GM12872 (cell line): ENCODE measurements at regions not wholly inside any gene's neighbourhood (a gene's known extent, or its start where the extent isn't known, plus 50 kb on each side); places are given as distances from the start of the nearest gene placed in this dataset.

ENCODE experiments used
- TF ChIP-seq, protein P1 (sequence below): IDR thresholded peaks from 3 replicates; pipeline ENCODE4 v1.5.1; 2011; ENCODE audit warnings: low read depth, mild to moderate bottlenecking, low read length, moderate library complexity; ENCODE audit not compliant: insufficient read depth

DNA sequence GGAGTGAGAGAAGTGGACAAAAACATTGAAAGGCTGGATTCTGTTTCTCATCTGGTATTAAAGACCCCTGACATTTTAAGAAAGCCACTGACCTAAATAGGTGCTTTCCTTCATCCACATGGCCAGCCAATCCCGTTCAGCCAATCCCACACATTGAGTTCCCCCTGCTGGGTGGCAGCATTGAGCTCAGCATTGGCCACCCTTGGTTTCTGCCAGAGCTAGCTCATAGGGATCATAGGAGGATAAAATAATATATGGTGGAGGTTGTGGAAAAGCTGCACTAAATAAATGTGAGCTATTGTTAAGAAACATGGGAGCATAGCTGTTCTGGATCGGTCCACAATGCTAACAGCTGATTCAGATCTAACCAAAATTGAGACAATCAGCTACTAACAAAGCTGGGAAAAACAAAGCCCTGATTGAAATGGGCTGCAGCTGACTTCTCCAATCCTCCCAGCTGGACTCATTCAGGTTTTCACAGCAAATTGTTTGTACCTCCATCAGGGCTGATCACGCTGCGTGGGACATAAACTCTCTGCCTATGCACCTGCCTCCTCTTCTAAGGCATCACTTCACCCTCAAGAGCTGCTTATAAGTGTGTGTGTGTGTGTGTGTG is 256.5 kb downstream of the EMP1 start:
- TF ChIP-seq, protein P1, sequence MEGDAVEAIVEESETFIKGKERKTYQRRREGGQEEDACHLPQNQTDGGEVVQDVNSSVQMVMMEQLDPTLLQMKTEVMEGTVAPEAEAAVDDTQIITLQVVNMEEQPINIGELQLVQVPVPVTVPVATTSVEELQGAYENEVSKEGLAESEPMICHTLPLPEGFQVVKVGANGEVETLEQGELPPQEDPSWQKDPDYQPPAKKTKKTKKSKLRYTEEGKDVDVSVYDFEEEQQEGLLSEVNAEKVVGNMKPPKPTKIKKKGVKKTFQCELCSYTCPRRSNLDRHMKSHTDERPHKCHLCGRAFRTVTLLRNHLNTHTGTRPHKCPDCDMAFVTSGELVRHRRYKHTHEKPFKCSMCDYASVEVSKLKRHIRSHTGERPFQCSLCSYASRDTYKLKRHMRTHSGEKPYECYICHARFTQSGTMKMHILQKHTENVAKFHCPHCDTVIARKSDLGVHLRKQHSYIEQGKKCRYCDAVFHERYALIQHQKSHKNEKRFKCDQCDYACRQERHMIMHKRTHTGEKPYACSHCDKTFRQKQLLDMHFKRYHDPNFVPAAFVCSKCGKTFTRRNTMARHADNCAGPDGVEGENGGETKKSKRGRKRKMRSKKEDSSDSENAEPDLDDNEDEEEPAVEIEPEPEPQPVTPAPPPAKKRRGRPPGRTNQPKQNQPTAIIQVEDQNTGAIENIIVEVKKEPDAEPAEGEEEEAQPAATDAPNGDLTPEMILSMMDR: no peak

DNA sequence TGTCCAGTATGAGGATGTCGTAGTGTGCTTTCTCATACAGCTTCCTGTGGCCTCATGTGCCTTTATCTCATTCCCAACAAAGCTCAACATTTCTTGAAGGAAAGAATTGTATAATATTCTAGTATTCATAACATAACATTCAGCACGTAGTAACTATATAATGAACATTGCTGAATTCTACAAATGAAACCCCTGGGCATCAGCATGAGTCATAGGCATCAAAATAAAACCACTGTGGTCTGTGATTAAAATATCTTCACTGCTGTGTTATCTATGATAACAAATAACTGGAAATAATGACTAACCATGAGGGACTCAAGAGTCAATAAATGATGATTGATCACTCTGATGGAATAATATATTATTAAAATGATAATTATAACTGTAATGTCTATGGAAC is 255.2 kb downstream of the EMP1 start:
- TF ChIP-seq, protein P1: no peak

DNA sequence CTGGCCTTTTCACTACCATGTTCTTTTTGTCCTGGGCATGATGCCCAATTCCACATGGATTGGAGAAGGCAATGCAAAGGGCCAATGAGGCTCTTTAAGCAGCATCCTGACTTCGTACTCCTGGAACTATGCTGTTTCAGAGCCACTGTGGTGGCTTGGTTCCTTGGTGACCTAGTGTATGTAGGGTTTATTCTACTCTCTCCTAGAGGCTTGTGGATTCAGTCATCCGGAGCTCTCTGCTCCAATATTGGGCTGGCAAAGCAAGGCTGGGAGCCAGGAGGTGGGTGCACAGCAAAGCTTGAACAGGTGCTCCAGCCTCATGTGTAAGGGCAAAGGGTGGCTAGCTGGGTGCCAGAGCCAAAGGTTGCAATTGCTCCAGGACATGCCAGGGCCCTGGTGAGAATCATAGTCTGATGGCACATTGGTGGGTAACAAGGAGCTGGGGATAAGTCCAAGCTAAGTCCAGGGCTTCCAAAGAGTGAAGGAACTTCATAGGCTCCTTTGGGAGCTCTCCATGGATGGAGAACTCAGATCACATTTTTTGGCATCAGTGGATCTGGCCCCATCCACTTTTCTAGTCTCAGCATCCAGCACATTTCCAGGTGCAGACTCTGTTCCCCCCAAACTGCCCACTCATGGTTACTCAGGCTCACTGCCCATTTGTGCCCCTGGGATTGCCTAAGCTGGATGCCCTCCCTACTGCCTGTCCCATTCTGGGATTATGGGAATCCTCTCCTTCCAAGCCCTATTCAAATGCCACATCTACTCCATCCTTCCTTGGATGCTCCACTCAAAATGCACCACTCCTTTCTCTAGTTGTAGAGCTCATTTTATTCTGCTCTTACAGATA is 253.9 kb downstream of the EMP1 start:
- TF ChIP-seq, protein P1: no peak

DNA sequence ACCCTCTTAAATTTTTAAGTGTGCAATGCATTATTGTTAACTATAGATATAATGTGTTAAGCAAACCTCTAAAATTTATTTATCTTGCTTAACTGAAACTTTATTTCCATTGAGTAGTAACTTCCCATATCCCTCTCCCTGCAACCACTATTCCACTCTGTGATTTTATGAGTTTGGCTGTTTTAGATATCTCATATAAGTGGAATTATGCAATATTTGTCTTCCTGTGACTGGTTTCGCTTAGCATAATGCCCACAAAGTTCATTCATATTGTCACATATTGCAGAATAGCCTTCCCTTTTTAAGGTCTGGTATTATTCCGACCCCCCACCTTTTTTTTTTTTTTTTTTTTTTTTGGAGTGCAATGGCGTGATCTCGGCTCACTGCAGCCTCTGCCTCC is 247.6 kb downstream of the EMP1 start:
- TF ChIP-seq, protein P1: no peak

DNA sequence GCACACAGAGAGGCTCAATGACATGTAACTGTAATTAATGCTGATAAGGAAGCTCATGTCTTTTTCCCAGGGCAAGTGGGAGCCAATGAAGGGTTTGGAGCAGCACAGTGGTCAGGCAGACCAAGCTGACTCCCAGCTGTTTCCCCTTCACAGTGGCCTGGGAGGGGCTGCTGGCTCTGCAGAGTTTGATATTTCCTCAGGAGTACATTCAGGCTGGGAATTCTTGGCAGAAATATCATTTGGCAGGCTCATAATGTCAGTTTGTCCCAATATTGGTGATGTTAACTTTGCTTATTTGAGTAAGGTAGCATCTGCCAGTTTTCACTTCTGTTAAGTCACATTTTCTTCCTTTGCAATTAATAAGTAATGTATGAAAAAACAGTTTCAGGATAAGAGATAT is 247.0 kb downstream of the EMP1 start:
- TF ChIP-seq, protein P1: no peak

DNA sequence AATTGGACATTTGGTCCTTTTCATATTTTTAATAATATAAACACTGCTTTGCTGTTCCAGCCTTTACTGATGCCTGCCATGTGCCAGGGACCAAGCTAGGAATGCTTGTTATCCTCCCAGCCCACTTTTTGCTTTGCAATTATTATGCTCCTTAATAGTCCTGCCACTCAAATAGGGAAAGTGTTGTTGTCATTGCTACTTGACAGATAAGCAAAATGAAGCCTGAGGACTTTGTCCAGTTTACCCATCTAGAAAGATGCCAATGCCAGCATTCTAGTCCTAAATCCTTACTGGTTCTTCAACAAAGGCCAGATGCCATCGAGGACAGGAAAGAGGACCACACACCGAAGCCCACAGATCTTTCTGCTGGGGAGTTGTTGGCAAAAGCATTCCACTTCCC is 246.5 kb downstream of the EMP1 start:
- TF ChIP-seq, protein P1: no peak

DNA sequence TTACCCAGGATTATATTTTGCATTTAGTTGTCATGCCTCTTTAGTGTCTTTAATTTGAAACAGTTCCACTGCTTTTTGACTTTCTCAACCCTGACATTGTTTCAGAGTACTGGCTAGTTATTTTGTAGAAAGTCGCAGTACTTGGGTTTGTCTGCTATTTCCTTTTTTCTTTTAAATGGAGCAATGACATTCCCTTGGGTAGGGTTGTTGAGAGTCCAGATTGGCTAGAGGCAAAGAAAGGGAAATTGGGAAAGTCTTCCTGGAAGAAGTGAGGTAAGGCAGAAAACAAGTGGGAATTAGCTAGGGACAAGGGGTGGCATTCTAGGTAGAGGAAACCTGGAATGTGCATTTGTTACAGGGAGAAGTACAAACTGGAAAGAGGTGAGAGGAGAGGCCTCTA is 245.9 kb downstream of the EMP1 start:
- TF ChIP-seq, protein P1: no peak
